ENCODE measurements at regions not wholly inside any gene's neighbourhood (a gene's known extent, or its start where the extent isn't known, plus 50 kb on each side); places are given as distances from the start of the nearest gene placed in this dataset.

- no peak for DNase-seq
Measured at GRCh38 chr7:68265258-68265657, 1268.6 kb downstream of the TYW1 start.

DNA sequence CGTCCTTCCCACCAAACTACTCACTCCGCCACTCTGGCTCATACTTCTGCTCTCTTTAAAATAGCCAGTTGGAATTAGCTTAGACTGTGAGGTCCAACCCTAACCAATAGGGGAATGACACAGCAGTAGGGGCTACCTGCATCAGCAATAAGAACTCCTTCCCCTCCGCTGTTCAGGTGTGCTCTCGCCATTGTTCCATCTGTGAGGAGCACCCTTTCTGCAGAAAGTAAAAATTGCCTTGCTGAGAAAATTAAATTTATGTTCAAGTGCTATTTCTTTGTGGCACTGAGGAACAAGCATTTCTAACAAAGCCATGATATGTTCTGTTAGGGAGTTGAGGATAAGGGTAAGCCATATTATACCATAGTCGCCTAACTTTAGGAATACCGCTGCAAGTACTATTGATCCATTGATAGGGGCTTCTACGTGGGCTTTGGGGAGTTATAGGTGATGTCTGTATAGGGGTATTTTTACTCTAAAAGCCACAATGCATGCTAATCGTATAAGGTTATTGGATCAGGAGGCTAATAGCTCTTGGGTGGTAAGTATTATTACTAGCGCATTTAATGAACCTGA lies 1269.5 kb downstream of the TYW1 start:
- DNase-seq = no peak

DNA sequence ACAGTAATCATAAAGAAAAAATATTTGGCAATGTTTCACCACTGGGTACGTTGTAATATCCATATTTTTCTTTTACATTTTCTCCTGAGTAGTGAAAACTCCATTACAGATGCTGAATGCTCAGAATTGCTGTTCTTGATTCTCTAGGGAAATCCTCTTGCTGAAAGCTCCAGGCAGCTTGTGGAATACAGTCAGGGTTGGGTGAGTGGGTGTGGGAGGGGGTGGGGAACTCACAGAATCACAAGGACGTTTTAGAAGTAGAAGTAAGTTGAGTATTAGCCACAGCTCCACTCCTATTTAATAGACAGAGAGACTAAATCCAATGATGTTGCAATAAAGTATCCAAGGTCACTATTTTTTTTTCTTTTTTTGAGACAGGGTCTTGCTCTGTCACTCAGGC lies 1270.9 kb downstream of the TYW1 start:
- DNase-seq = no peak

- DNase-seq = no peak
Measured at GRCh38 chr7:68269405-68269804, 1272.8 kb downstream of the TYW1 start.

- DNase-seq = no peak
Measured at GRCh38 chr7:68272507-68272906, 1275.9 kb downstream of the TYW1 start.

GRCh38 chr7:68276725-68277124 lies 1280.1 kb downstream of the TYW1 start:
- no peak for DNase-seq

DNA sequence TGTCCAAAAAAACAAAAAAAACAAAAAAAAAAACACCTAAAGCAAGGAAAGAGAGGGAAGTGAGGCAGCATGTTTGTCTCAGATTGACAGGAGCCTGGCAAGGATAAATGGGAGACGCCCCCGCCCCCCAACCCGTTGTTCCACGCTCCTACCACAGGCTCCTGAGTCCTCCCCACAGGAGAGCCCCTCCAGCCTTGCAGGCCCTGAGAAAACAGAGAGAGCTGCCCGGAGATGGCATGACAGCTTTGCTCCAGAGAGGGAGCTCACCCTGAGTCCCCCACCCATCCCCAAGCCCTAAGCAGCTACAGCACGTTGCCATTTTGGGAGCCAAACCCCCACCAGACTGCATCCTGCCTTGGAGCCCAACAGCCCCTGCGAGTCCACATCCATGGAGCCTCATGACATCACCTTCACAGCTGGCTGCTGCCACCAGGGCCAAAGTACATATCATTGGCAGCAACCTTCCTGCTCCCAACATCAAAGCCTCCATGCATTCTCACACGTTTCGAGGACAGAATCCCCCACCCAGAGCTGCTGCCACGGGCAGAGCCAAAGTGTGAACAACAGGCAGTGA lies 1283.3 kb downstream of the TYW1 start:
- no peak for DNase-seq

GRCh38 chr7:68280931-68281330 lies 1284.3 kb downstream of the TYW1 start:
- DNase-seq = no peak

DNA sequence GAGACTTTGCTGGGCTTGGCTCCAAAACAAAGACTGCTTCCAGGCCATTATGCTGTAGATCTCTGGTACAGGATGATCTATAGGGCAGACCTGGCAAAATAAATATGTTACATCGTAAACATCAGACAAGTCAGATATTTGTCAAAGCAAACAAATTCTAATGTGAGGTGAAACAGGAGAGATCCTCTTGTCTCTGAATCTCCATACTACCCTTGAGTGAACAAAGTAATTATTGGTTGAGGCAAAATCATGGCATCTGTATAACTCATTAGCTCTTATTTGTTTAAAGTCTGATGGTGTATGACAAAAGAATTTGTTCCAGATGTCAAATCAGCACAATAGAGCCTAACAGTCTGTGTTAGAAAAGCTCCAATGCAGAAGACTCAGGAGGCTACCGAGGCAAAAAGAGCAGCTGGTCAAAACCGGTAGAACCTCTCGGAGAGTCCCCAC lies 1291.5 kb downstream of the TYW1 start:
- no peak for DNase-seq

GRCh38 chr7:68291710-68292109 lies 1295.1 kb downstream of the TYW1 start:
- no peak for DNase-seq

DNA sequence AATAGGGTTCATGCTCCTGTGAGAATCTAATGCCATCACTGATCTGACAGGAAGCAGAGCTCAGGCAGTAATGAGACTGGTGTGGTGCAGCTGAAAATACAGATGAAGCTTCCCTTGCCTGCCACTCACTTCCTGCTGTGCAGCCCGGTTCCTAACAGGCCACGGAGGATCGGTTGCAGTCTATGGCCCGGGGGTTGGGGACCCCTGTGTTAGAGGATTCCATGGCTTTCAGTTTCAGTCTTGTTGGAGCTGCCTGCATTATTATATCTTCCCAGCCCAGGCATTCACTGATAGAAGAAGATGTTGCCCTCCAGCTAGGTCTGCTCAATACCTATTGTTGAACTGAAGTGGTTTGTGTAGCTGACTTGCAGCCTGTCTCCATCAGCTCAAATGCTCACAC lies 1298.8 kb downstream of the TYW1 start:
- DNase-seq = no peak

DNA sequence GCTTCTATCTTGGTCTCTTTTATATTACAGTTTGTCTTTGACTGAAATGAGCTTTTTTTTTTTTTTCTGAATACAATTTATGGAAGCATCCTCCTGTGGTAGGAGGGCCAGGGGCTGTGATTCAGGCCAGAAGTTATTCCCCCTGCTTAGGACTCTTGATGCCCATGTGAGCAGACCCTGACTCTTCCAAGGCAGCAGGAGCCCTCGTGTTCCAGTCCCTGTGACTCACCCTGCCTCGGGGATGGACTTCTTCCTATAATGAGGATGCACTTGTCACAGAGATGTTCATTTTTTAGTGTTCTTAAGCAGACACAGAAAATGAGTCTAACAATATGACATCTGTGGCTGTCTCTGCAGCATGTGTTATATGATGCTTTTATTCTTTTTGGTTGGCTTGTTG lies 1293.7 kb upstream of the AUTS2 start:
- DNase-seq = no peak

DNA sequence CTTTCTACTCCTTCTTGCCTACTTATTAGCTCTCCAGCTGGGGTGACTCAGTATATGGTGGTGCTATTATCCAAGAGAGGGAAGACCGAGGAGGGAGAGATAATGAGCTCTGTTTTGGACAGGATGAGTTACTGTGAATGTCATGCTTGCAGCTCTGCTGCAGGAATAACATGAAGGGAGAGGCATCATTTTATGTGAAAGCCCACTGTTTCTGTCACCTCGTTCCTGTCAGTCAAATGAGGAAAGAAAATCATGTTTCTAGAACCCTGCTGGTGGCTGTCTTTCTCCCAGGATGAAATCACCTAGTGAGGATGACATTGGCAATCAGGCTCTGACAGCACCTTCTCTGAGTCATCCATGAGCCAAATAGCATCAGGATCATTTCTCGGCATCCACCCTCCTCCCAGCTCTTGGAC lies 1291.6 kb upstream of the AUTS2 start:
- DNase-seq = no peak

DNA sequence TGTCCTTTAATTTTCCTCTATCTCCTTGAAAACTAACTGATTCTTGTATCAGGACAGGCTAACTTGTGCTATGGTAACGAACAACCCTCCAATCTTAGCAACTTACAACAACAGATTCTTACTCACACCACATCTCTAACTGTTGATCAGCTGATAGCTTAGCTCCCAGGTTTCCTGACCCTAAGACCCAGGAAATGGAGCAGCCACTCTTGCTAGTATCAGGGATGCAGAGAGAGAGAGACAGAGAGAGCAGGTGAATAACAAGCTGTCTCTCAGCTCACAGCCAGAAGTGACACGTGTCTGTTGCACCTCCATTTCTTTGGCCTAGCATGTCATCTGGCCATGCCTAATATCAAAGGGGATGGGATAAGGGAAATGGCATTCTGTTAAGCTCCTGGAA lies 1289.0 kb upstream of the AUTS2 start:
- DNase-seq = no peak

DNA sequence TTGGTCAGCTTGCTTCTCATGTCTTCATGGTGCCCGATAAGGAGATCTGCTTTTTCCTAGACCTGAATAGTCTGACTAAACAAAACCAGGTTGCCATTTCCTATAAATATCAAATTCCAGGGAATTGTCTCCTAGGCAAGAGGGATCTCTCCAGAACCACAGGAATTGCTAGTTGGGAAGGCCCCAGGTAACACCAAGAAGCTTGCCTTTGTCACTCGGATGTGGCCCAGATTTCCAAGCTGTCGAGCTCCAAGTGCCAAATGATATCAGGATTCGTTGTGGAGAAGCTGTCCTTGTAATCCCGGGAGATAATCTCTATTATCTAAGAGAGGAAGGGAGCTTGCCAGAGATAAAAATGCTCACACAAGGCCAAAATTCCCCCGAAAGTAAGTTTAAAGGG lies 1288.5 kb upstream of the AUTS2 start:
- no peak for DNase-seq

- DNase-seq = no peak
Measured at GRCh38 chr7:68311958-68312357, 1286.3 kb upstream of the AUTS2 start.

GRCh38 chr7:68313806-68314205 lies 1284.5 kb upstream of the AUTS2 start:
- no peak for DNase-seq

GRCh38 chr7:68314208-68314607 lies 1284.1 kb upstream of the AUTS2 start:
- DNase-seq = no peak

- no peak for DNase-seq
Measured at GRCh38 chr7:68317476-68317875, 1280.8 kb upstream of the AUTS2 start.

GRCh38 chr7:68319061-68319460 lies 1279.2 kb upstream of the AUTS2 start:
- DNase-seq = no peak

DNA sequence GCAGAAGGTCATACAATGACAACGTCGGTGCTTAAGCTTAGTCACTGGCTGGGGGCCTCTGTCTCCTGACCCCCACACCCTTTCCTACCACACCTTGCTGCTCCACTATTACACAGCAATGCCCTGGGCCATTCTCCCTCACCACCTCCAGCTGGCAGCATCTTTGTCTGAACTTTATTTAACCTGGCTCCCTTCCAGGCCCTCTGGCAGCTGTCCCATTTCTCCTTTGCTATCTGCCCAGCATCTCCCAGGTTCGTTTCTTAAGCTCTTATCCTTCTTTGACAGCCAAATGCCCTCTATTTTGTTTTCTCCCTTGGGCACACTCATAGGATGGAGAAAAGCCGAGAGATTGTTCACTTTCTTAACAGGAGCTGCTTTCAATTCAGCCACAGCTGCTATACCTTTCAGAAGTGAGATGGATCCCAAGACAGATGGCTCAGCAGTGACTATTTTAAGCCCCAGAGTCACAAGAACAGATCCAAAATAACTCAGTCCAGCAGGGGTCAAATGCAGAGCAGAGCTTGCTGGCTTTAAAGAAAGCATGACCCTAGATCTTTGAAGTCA lies 1277.1 kb upstream of the AUTS2 start:
- DNase-seq = peak; percentile 26

DNA sequence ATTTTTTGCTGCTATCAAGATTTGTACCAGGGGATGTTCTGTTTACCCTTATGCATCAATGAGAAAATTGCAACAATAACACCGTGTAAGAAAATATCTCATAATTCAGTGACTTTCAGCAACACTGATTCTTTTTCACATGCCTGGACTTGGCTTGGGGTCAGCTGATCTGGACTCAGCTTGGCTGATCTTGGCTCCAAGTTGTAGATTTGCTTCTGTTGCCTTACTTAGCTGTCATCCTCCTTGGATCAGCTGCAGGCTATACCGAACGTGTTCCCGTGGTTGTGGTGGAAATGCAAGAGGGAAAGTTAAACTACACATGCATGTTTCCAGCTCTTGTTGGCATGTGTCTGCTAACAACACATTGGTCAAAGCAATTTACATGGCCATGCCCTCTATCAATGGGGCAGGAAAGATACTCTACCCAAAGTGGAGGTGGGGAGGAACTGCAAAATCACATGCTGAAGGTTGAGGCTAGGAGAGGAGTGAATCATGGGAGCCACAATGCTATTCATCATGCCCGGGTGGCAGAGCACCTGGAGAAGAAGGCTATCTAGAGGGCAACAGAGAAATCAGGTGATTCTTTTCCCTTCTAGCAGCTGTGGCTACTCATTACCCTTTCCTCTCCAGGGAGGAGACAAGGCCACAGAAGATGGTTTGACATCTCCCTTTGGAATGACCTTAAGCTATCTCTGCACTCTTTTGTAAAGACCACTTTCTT lies 1276.3 kb upstream of the AUTS2 start:
- no peak for DNase-seq

DNA sequence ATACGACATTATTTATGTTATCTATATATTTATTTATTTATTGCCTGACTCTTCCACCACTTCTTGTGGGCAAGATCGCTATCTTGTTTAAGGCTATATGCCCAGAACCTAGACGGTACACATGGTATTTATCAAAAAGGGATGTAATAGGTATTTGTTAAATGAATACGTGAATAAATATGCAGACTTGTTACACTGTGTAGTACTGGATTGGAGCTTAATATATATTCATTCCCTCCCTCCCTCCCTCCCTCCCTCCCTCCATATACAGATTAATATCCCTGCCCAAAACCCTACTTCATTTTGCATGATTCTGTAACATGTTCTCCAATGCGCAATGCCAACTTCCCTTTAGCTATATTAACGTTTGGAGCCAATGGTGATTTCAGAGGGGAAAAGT lies 1273.7 kb upstream of the AUTS2 start:
- no peak for DNase-seq

DNA sequence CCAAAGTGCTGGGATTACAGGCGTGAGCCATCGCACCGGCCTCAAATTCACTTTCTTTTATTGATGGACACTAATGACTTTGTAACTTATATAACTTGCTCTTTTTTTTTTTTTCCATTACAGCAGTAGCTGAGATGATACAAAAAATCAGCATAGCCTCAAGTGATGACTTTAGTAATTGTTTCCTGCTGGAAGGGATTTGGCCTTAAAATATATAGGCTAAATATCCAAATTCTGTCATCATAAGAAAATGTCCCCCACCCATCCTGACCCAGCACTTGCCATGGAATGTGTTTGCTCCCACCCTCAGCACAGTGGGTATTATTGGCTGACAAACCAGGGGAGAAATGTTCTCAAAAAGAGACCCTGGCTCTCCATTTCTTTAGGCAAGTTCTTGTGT lies 1264.1 kb upstream of the AUTS2 start:
- no peak for DNase-seq
